ENCODE measurements at regions not wholly inside any gene's neighbourhood (a gene's known extent, or its start where the extent isn't known, plus 50 kb on each side); places are given as distances from the start of the nearest gene placed in this dataset.

- DNase-seq = no peak
- no peaks in the 10 kb centered on the region for H3K4me1 ChIP-seq
- no peak overlapping the region for H3K4me3 ChIP-seq
- H3K27me3 ChIP-seq (ENCODE audit: low read depth) = no peaks in the 10 kb centered on the region
- TF ChIP-seq, protein P1, sequence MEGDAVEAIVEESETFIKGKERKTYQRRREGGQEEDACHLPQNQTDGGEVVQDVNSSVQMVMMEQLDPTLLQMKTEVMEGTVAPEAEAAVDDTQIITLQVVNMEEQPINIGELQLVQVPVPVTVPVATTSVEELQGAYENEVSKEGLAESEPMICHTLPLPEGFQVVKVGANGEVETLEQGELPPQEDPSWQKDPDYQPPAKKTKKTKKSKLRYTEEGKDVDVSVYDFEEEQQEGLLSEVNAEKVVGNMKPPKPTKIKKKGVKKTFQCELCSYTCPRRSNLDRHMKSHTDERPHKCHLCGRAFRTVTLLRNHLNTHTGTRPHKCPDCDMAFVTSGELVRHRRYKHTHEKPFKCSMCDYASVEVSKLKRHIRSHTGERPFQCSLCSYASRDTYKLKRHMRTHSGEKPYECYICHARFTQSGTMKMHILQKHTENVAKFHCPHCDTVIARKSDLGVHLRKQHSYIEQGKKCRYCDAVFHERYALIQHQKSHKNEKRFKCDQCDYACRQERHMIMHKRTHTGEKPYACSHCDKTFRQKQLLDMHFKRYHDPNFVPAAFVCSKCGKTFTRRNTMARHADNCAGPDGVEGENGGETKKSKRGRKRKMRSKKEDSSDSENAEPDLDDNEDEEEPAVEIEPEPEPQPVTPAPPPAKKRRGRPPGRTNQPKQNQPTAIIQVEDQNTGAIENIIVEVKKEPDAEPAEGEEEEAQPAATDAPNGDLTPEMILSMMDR (IDR thresholded peaks at IDR 0.05) = no peak
- intact Hi-C loops (cut with DNase I) = no loop called here
- H3K9me3 ChIP-seq = no peaks in the 10 kb centered on the region
- no peak for ATAC-seq
- H3K27ac ChIP-seq = no peak overlapping the region
- no peaks in the 10 kb centered on the region for H3K36me3 ChIP-seq
Observed at GRCh38 chr4:19547463-19547862, 704.2 kb upstream of the SLIT2 start.

DNA sequence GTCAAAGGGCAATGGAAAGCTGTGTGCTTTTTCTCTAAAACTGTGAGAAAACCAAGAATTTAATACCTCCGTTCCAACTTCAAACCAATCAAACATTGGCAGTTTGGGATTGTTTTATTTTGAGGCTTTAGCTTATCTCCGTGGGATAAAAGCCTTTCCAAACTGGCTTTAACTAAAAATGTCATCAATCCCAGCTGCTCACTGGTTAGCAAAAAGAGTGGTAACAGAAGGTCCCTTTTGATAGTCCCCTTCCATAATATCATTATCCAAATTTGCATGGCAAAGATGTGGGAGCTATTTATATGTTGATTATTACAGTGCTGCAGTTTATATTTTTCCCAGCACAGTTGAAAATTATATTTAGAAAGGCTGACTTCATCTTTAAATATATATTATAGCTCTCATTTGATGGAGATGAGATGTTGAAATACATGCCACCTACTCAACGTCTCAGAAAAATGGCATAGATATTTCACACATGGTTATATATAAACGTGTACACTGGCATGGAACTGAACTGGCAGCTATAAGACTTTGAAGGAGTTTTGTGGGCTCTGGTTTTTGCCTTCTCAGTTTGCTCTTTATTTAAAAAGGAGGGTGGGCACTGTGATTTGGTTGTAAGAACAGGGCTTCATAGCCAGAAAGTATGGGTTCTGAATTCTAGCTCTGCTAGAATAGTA, 707.1 kb upstream of the SLIT2 start:
- Histone ChIP-seq H3K27ac (no peak overlapping the region), H3K27me3 (ENCODE audit: low read depth) (no peaks in the 10 kb centered on the region), H3K36me3 (no peaks in the 10 kb centered on the region), H3K4me3 (no peak overlapping the region), H3K9me3 (no peaks in the 10 kb centered on the region), H3K4me1 (no peaks in the 10 kb centered on the region)
- DNase-seq (no peak), ATAC-seq (no peak)
- intact Hi-C loops (cut with DNase I) = no loop called here
- TF ChIP-seq, protein P1 (IDR thresholded peaks at IDR 0.05) = no peak

DNA sequence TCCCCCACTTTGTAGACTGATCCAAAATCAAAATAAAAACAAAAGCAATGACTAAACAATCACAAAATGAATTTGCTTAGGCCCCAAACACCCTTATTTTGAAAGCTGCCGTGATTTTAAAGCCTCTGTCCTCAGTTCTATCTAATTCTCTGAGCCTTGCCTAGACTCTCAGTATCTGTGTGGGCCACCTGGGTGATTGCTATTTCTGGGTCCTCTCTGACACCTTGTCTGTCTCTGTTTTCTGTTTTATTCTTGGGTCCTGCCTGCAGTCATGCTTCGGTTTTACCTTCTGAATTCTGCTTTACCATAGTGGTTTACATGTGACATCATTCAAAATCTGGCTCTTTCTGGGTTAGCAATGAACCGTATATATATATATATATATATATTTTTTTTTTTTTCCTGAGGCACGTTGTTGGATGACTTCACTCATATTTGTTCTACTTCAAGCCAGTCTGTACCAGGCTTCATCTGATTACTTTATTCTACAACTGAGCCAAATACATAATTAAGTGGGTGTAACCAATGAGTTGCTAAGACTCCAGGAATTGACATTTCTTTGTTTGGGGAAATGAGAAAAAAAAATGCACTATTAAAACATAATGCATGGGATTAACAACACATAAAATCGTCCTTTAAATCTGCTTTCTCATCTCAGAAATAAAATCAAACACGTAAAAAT, 710.7 kb upstream of the SLIT2 start:
- no peaks in the 10 kb centered on the region for H3K27me3 ChIP-seq (ENCODE audit: low read depth)
- H3K36me3 ChIP-seq = no peaks in the 10 kb centered on the region
- no peak for ATAC-seq
- TF ChIP-seq, protein P1 (IDR thresholded peaks at IDR 0.05) = no peak
- intact Hi-C loops (cut with DNase I) = no loop called here
- H3K9me3 ChIP-seq = no peaks in the 10 kb centered on the region
- H3K4me3 ChIP-seq = no peak overlapping the region
- no peak overlapping the region for H3K27ac ChIP-seq
- no peaks in the 10 kb centered on the region for H3K4me1 ChIP-seq
- no peak for DNase-seq

DNA sequence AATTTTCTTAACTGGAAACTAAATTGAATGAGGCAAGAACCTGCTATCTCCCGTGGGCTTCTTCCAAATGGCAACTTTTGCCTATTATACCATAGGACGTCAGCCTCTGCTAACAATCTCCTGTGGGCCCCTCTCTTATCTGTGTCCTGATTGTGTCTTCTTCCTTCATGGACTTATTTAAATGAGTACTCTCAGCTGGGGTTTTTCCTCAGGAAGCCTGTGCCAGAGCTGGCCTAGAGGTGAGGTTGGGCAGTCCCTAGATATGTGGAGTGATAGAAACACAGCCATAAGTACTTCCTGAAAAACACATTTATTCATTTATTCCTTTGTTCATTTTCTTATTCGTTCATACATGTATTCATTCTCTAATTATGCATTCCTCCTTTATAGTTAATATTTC, 712.5 kb upstream of the SLIT2 start:
- Histone ChIP-seq H3K36me3 (no peaks in the 10 kb centered on the region), H3K9me3 (no peaks in the 10 kb centered on the region), H3K27ac (no peak overlapping the region), H3K27me3 (ENCODE audit: low read depth) (no peaks in the 10 kb centered on the region), H3K4me1 (no peaks in the 10 kb centered on the region), H3K4me3 (no peak overlapping the region)
- intact Hi-C loops (cut with DNase I) = no loop called here
- no peak for DNase-seq
- no peak for ATAC-seq
- TF ChIP-seq, protein P1 (IDR thresholded peaks at IDR 0.05) = no peak

DNA sequence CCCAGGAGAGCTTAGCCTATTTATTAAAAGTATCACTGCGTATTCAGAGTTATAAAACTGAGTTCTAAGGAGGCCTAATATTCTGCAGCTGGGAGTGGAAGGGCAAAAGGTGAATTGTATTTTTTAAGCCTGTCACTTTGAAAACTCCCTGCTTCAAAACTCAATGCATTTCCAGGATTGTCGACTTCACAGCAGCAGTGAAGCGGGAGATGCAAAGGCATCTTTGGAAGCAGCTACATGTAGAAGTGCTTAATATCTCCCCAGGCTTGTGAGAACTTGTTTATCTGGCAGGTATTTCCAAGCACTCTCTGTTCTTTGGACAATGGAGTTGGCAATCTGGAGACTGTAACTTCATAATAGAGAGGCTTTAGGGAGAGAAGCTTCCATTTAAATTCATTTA, 717.5 kb upstream of the SLIT2 start:
- no peaks in the 10 kb centered on the region for H3K4me1 ChIP-seq
- no peaks in the 10 kb centered on the region for H3K36me3 ChIP-seq
- H3K4me3 ChIP-seq = no peak overlapping the region
- intact Hi-C loops (cut with DNase I) = no loop called here
- H3K9me3 ChIP-seq = no peaks in the 10 kb centered on the region
- TF ChIP-seq, protein P1 (IDR thresholded peaks at IDR 0.05) = no peak
- H3K27ac ChIP-seq = no peak overlapping the region
- DNase-seq = no peak
- ATAC-seq = no peak
- no peaks in the 10 kb centered on the region for H3K27me3 ChIP-seq (ENCODE audit: low read depth)

Data from lower lobe of right lung (tissue), 2 donors.